ENCODE measurements at regions not wholly inside any gene's neighbourhood (a gene's known extent, or its start where the extent isn't known, plus 50 kb on each side); places are given as distances from the start of the nearest gene placed in this dataset.

- Histone ChIP-seq H3K9me3 (ENCODE audit: control extremely low read depth in 1 of 5, control insufficient read depth in 4 of 5, insufficient read depth in 2 of 5, low read depth in 1 of 5, low read length in 4 of 5) (no peaks in the 10 kb centered on the region), H3K4me3 (ENCODE audit: control insufficient read depth in 1 of 7, extremely low read depth in 1 of 7, insufficient read depth in 4 of 7, low read depth in 2 of 7, low read length in 6 of 7) (no peak overlapping the region), H3K27ac (ENCODE audit: insufficient read depth in 1 of 2, low read depth in 1 of 2, low read length in 2 of 2, poor library complexity in 1 of 2, severe bottlenecking in 2 of 2) (peak overlapping the region in 1 of 2 experiments; percentile 79), H3K27me3 (replicated peaks in 2 of 5; ENCODE audit: control insufficient read depth in 4 of 5, insufficient read depth in 5 of 5, low read length in 4 of 5) (peaks cover under 1 to 9% (median 4%) of the 10 kb centered on the region in 5 experiments), H3K36me3 (ENCODE audit: control insufficient read depth in 4 of 4, insufficient read depth in 4 of 4, low read length in 3 of 4) (no peaks in the 10 kb centered on the region), H3K4me1 (ENCODE audit: control extremely low read depth in 1 of 4, control insufficient read depth in 4 of 4, insufficient read depth in 4 of 4, low read length in 3 of 4) (no peaks in the 10 kb centered on the region)
- DNase-seq = no peak
- WGBS (ENCODE audit: insufficient coverage) = 98% methylated on average over 30 of the region's 32 CpGs
- POLR2A ChIA-PET = no interaction called here
- CTCF ChIA-PET = no interaction called here
Measured at GRCh38 chr21:38120984-38121855, 135.6 kb upstream of the KCNJ15 start.

DNA sequence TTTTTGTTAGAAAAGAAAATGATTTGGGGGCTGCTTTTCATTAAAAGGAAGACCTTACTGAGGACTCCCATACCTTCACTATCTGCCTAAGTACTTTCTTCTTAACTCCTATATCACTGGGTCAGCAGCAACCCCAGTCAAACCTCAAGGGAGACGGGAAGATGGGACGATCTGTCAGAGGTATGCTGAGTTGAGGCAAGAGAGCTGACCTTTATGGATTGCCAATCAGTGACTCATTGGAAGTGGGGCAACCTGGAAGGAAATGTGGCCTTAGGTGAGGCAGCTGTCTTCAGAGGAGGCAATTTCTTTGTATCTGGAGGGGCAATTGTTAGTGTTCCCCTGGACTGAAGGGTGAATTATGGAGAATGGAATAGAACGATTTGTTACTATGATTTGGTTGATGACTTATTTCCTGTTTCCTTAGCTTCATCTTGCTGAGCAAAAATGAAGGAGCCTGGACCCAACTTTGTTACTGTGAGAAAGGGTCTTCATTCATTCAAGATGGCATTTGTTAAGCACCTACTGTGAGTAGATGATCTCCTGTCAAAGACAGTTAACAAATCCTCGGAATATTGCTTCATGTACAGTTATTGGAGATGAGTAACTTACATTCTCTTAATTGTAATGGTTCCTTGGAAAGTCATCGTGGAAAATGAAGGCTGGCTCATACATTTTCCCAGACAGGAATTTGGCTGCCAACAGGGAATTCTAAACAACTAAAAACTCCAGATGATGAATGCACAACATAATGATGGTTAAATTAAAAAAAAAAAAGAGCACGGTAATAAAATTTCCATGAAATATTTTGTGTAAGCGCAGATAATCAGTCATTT is 134.7 kb upstream of the KCNJ15 start:
- Histone ChIP-seq H3K4me1 (ENCODE audit: control extremely low read depth in 1 of 4, control insufficient read depth in 4 of 4, insufficient read depth in 4 of 4, low read length in 3 of 4) (no peaks in the 10 kb centered on the region), H3K36me3 (ENCODE audit: control insufficient read depth in 4 of 4, insufficient read depth in 4 of 4, low read length in 3 of 4) (no peaks in the 10 kb centered on the region), H3K27me3 (replicated peaks in 2 of 5; ENCODE audit: control insufficient read depth in 4 of 5, insufficient read depth in 5 of 5, low read length in 4 of 5) (peaks cover 0 to 10% (median 5%) of the 10 kb centered on the region in 5 experiments), H3K27ac (ENCODE audit: insufficient read depth in 1 of 2, low read depth in 1 of 2, low read length in 2 of 2, poor library complexity in 1 of 2, severe bottlenecking in 2 of 2) (peak overlapping the region in 1 of 2 experiments; percentile 79), H3K4me3 (ENCODE audit: control insufficient read depth in 1 of 7, extremely low read depth in 1 of 7, insufficient read depth in 4 of 7, low read depth in 2 of 7, low read length in 6 of 7) (no peak overlapping the region), H3K9me3 (ENCODE audit: control extremely low read depth in 1 of 5, control insufficient read depth in 4 of 5, insufficient read depth in 2 of 5, low read depth in 1 of 5, low read length in 4 of 5) (no peaks in the 10 kb centered on the region)
- POLR2A ChIA-PET = no interaction called here
- DNase-seq = no peak
- WGBS (ENCODE audit: insufficient coverage) = 69% methylated on average over 3 of the region's 7 CpGs
- CTCF ChIA-PET = no interaction called here

DNA sequence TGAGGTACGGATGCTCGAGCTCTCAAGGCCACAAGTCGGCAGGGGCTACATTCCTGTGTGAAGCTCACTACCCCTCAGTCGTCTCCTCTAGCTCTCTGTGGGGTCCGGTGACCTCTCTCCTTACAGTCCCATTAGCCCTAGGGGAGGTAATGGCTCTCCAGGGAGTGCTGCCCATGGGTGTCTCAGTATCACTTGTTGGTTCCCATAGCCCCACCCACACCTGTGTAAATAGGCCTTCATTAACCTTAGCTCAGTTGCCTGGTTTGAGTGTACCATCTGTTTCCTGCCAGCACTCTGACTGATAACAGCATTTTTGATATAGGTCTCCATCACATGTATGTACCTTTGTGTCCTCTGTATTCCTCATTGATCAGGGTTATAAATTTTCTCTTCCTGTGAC is 133.2 kb upstream of the KCNJ15 start:
- CTCF ChIA-PET = interaction anchor here (0.7 to 1.3 kb wide), 3 partner anchors 10 to 412 kb away, joined by 3 to 4 read pairs (median 4); no protein-coding TSS in a partner anchor

GRCh38 chr21:38126666-38127303 is 130.0 kb upstream of the KCNJ15 start:
- DNase-seq = peak; percentile 48 to 76 (median 76)
- ChIA-PET CTCF (interaction anchor here (0.6 to 4.6 kb wide), 15 partner anchors 11 to 452 kb away, joined by 3 to 36 read pairs (median 4); no protein-coding TSS in a partner anchor), POLR2A (no interaction called here)
- H3K27me3 ChIP-seq (replicated peaks in 2 of 5; ENCODE audit: control insufficient read depth in 4 of 5, insufficient read depth in 5 of 5, low read length in 4 of 5) = peaks cover 0 to 11% (median 5%) of the 10 kb centered on the region in 5 experiments
- H3K4me3 ChIP-seq (ENCODE audit: control insufficient read depth in 1 of 7, extremely low read depth in 1 of 7, insufficient read depth in 4 of 7, low read depth in 2 of 7, low read length in 6 of 7) = no peak overlapping the region
- no peak overlapping the region for H3K27ac ChIP-seq (ENCODE audit: insufficient read depth in 1 of 2, low read depth in 1 of 2, low read length in 2 of 2, poor library complexity in 1 of 2, severe bottlenecking in 2 of 2)
- H3K36me3 ChIP-seq (ENCODE audit: control insufficient read depth in 4 of 4, insufficient read depth in 4 of 4, low read length in 3 of 4) = no peaks in the 10 kb centered on the region
- WGBS (ENCODE audit: insufficient coverage) = 70% methylated on average over 2 of the region's 8 CpGs
- no peaks in the 10 kb centered on the region for H3K4me1 ChIP-seq (ENCODE audit: control extremely low read depth in 1 of 4, control insufficient read depth in 4 of 4, insufficient read depth in 4 of 4, low read length in 3 of 4)
- no peaks in the 10 kb centered on the region for H3K9me3 ChIP-seq (ENCODE audit: control extremely low read depth in 1 of 5, control insufficient read depth in 4 of 5, insufficient read depth in 2 of 5, low read depth in 1 of 5, low read length in 4 of 5)

More for the DNA sequence above, 133.2 kb upstream of the KCNJ15 start:
- H3K27ac ChIP-seq (ENCODE audit: insufficient read depth in 1 of 2, low read depth in 1 of 2, low read length in 2 of 2, poor library complexity in 1 of 2, severe bottlenecking in 2 of 2) = no peak overlapping the region
- DNase-seq = no peak
- H3K4me1 ChIP-seq (ENCODE audit: control extremely low read depth in 1 of 4, control insufficient read depth in 4 of 4, insufficient read depth in 4 of 4, low read length in 3 of 4) = no peaks in the 10 kb centered on the region
- peaks cover 0 to 6% (median 4%) of the 10 kb centered on the region in 5 experiments for H3K27me3 ChIP-seq (replicated peaks in 2 of 5; ENCODE audit: control insufficient read depth in 4 of 5, insufficient read depth in 5 of 5, low read length in 4 of 5)
- no peaks in the 10 kb centered on the region for H3K9me3 ChIP-seq (ENCODE audit: control extremely low read depth in 1 of 5, control insufficient read depth in 4 of 5, insufficient read depth in 2 of 5, low read depth in 1 of 5, low read length in 4 of 5)
- POLR2A ChIA-PET = no interaction called here
- WGBS (ENCODE audit: insufficient coverage) = 94% methylated on average over 5 of the region's 5 CpGs
- no peaks in the 10 kb centered on the region for H3K36me3 ChIP-seq (ENCODE audit: control insufficient read depth in 4 of 4, insufficient read depth in 4 of 4, low read length in 3 of 4)
- H3K4me3 ChIP-seq (ENCODE audit: control insufficient read depth in 1 of 7, extremely low read depth in 1 of 7, insufficient read depth in 4 of 7, low read depth in 2 of 7, low read length in 6 of 7) = no peak overlapping the region

- Histone ChIP-seq H3K4me3 (ENCODE audit: control insufficient read depth in 1 of 7, extremely low read depth in 1 of 7, insufficient read depth in 4 of 7, low read depth in 2 of 7, low read length in 6 of 7) (no peak overlapping the region), H3K36me3 (ENCODE audit: control insufficient read depth in 4 of 4, insufficient read depth in 4 of 4, low read length in 3 of 4) (no peaks in the 10 kb centered on the region), H3K27me3 (replicated peaks in 2 of 5; ENCODE audit: control insufficient read depth in 4 of 5, insufficient read depth in 5 of 5, low read length in 4 of 5) (peaks cover 0 to 18% (median 5%) of the 10 kb centered on the region in 5 experiments), H3K27ac (ENCODE audit: insufficient read depth in 1 of 2, low read depth in 1 of 2, low read length in 2 of 2, poor library complexity in 1 of 2, severe bottlenecking in 2 of 2) (no peak overlapping the region), H3K9me3 (ENCODE audit: control extremely low read depth in 1 of 5, control insufficient read depth in 4 of 5, insufficient read depth in 2 of 5, low read depth in 1 of 5, low read length in 4 of 5) (peaks cover 0 to 2% (median 0%) of the 10 kb centered on the region in 5 experiments), H3K4me1 (ENCODE audit: control extremely low read depth in 1 of 4, control insufficient read depth in 4 of 4, insufficient read depth in 4 of 4, low read length in 3 of 4) (no peaks in the 10 kb centered on the region)
- POLR2A ChIA-PET = interaction anchor here (0.6 kb wide), 1 partner anchor 1456 kb away, joined by 3 read pairs; no protein-coding TSS in a partner anchor
- CTCF ChIA-PET = interaction anchor here (1.1 to 4.6 kb wide), 2 partner anchors 370 to 429 kb away, joined by 4 to 36 read pairs; no protein-coding TSS in a partner anchor
- WGBS (ENCODE audit: insufficient coverage) = 86% methylated on average over 1 of the region's 1 CpG
- DNase-seq = no peak
Measured at GRCh38 chr21:38129711-38130110, 127.1 kb upstream of the KCNJ15 start.

DNA sequence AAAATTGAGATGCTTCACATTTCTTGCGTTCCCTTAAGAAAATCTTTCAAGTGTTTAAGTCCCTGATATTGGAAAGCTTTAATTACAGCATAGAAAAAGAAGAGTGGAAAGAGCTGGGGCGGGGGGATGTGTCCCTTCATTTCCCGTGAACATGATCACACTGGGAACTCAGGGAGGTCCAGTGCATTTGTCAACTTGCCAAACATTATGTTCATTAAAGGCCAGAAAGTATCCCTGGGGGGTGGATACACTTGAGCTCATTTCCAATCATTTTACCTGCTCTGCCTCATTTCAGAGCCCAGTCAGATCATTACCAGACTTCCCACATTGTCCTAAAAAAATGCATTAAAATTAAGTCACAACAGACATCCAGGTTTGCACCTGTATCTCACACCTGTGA is 123.6 kb upstream of the KCNJ15 start:
- ChIA-PET CTCF (interaction anchor here (1.2 kb wide), 1 partner anchor 10 kb away, joined by 4 read pairs; no protein-coding TSS in a partner anchor), POLR2A (no interaction called here)
- WGBS (ENCODE audit: insufficient coverage) = 80% methylated on average over 1 of the region's 3 CpGs
- Histone ChIP-seq H3K4me3 (ENCODE audit: control insufficient read depth in 1 of 7, extremely low read depth in 1 of 7, insufficient read depth in 4 of 7, low read depth in 2 of 7, low read length in 6 of 7) (no peak overlapping the region), H3K36me3 (ENCODE audit: control insufficient read depth in 4 of 4, insufficient read depth in 4 of 4, low read length in 3 of 4) (no peaks in the 10 kb centered on the region), H3K27ac (ENCODE audit: insufficient read depth in 1 of 2, low read depth in 1 of 2, low read length in 2 of 2, poor library complexity in 1 of 2, severe bottlenecking in 2 of 2) (no peak overlapping the region), H3K4me1 (ENCODE audit: control extremely low read depth in 1 of 4, control insufficient read depth in 4 of 4, insufficient read depth in 4 of 4, low read length in 3 of 4) (no peaks in the 10 kb centered on the region), H3K9me3 (ENCODE audit: control extremely low read depth in 1 of 5, control insufficient read depth in 4 of 5, insufficient read depth in 2 of 5, low read depth in 1 of 5, low read length in 4 of 5) (peaks cover 0 to 2% (median 0%) of the 10 kb centered on the region in 5 experiments), H3K27me3 (replicated peaks in 2 of 5; ENCODE audit: control insufficient read depth in 4 of 5, insufficient read depth in 5 of 5, low read length in 4 of 5) (peaks cover 0 to 15% (median 3%) of the 10 kb centered on the region in 5 experiments)
- no peak for DNase-seq
